Mammary epithelial cell (primary cell): ENCODE measurements at regions not wholly inside any gene's neighbourhood (a gene's known extent, or its start where the extent isn't known, plus 50 kb on each side); places are given as distances from the start of the nearest gene placed in this dataset.

Source experiments
- CTCF ChIP-seq, 2 donors: IDR thresholded peaks in 1 of 2; conservative IDR thresholded peaks in 1 of 2; 2 replicates each; pipeline ENCODE4 v1.5.1; 2011 to 2012; ENCODE audit warnings: inconsistent platforms in 2 of 2, low read length in 2 of 2, mild to moderate bottlenecking in 2 of 2, control low read depth in 1 of 2, low read depth in 1 of 2; ENCODE audit not compliant: insufficient read depth in 1 of 2; ENCODE audit errors: extremely low read depth in 1 of 2
- EZH2 ChIP-seq: IDR thresholded peaks from 2 replicates; pipeline ENCODE4 v1.6.1; 2012; ENCODE audit warnings: low read length, inconsistent platforms, borderline replicate concordance

- TF ChIP-seq CTCF (conservative IDR thresholded peaks at IDR 0.05 in 1 of 2, IDR thresholded peaks at IDR 0.05 in 1 of 2; ENCODE audit: extremely low read depth in 1 of 2, insufficient read depth in 1 of 2, low read depth in 1 of 2, low read length in 2 of 2) (no peak), EZH2 (no peak)
These were observed 109.4 kb upstream of the CCN2 start for GRCh38 chr6:132060591-132060990.
